NCI-H2227 (cell line): ENCODE measurements at regions not wholly inside any gene's neighbourhood (a gene's known extent, or its start where the extent isn't known, plus 50 kb on each side); places are given as distances from the start of the nearest gene placed in this dataset.

Experiments
- DNase-seq: peaks from one replicate; lab custom pipeline; 2025; ENCODE audit not compliant: unreplicated experiment; lab: John Stamatoyannopoulos, UW

DNA sequence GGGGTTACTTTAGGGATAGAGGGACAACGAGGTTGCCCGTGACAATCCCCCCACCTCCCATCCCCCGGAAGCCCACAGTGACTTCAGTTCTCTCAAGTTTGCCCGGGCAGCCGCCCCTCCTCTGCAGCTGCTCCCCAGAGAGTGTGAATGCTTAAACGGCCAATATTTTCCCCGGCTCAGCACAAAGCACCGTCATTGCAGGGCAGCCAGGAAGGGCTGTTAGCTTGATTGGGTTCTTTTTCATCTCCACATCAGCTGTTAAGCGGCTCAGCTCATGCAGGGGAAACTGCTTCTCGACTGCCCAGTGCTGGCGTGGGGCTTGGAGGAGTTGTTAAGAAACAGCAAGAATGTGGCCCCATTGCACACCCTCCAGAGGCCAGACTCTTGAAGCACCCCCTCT is 120.5 kb upstream of the NCOR2 start:
- DNase-seq = peak; percentile 77

DNA sequence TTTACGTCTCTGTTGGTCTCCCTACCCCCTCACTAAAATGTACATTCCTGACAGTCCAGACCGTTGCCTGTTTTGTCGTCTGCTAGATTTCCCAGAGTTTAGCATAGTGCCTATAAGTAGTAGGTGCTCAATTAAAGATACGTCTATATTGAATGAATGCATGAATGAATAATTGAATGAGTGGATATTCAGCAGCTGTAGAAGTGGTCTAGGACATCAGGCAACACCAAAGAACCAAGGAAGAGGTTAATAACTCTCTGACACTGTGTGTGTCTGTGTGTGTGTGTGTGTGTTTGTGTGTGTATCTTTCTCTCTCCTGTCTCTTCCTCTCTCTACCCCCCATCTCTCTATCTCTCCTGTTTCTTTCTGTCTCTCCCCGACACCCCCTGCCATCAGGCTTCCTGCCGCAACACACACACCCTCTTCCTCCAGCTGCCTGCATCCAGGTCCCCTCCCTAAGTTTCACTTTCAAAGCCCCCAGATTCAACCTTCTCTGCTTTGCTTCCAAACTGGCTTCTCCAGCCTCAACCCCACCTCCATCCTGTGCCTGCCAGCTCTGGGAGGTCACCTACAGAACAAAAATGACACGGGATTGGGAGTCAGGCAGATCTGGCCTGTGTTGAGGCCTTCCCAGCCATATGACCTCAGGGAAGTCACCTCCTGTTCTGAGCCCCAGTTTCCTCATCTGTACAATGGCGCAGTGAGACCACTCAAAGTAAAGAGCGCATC is 119.9 kb upstream of the NCOR2 start:
- no peak for DNase-seq

- DNase-seq = no peak
Measured at GRCh38 chr12:124686370-124687173, 119.2 kb upstream of the NCOR2 start.

DNA sequence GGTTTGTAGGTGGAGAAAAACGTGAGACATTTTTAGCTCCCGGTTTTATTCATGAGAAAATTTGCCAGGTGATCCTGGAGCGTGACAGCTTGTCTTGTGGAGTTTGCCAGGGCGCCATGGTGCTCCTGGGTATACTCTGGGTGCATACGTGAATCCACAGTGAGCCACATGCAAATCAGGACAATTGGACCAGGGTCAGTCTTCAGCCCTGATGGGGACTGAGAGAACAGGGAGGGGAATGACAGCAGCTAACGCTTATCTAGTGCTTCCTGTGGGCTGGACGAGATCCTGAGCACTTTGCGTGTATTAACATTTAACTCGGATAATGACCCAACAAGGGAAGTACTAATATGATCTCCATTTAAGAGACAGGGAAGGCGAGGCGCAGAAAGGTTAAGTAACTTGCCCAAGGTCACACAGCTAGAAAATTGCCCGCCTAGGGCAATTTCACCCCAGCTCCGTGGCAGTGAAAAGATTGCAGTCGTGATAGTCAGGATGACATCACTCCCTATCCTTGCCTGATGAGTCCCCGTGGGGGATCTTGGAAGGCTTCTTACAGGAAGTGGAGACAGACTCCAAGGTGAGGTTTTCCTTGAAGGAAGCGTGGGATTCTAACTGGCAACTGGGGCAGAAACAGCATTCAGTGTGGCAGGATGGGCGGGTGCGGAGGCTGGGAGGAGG is 118.4 kb upstream of the NCOR2 start:
- DNase-seq = peak; percentile 23

GRCh38 chr12:124684971-124685688 is 117.7 kb upstream of the NCOR2 start:
- DNase-seq = no peak

GRCh38 chr12:124684496-124684895 is 117.1 kb upstream of the NCOR2 start:
- DNase-seq = no peak

DNA sequence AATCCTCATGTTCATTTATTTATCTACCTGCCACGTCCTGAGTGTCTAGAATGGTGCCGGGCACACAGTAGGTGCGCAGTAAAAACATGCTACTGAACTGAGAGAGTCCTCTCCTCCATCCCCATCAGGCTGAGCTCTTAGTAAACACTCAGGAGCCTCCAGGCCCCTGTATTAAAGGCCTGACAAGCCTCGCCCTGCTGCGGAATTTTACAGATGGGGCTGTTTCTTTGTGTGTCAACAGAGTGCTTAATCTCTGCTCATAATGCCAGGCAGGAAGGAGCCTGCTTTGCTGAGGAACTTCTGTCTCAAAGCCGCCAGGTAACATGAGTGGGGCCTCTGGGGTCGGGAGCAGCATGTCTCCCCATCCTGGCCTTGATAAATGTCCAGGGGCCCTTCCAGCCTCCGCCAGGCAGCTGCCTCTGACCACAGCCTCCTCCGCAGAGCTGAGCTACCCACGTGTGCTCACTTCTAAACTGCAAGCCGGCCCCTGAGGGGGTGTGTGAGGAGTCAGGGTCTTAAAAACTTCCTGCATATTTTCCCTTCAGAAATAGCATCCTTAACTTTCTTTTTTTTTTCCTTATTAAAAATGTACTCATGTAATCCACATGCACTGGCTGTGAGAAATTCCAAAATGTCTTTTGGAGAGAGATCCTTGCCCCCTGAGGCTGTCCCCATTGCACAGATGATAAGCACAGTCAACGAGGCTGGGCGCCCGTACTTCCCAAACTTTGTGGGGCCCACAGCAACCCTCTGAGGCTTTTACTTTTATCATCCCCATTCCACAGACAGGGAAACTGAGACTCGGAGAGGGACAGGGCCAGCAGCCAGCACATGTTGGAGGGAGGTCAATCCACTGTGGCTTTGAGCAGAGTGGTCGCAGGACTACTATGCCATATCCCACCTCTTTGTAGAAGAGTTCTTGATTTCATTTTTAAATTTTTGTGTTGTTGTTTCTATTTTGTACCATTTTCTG is 116.0 kb upstream of the NCOR2 start:
- no peak for DNase-seq

- no peak for DNase-seq
Measured at GRCh38 chr12:124682425-124683151, 115.2 kb upstream of the NCOR2 start.

DNA sequence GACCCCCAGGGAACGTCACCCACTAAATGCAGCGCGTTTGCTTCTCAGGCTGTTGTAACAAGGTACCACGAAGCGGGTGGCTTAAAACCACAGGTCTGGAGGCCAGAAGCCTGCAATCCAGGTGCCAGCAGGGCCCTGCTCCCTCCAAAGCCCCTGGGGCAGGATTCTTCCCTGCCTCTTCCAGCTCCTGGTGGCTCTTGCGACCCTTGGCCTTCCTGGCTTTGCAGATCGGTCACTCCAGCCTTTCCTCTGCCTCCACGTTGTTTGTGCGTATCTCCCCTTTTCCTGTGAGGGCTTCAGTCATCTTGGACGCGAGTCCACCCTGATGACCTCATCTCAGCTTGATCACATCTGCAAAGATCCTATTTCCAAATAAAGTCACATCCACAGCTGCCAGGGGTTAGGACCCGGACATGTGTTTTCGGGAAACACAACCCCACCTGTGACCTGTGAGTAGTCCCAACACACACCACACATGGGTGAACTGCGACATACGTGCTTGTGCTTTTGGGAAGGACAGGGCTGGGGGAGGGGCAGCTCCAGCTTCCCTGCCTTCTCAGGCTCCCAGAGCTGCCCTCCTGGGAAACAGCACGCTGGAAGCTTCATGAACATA is 114.5 kb upstream of the NCOR2 start:
- DNase-seq = no peak

DNA sequence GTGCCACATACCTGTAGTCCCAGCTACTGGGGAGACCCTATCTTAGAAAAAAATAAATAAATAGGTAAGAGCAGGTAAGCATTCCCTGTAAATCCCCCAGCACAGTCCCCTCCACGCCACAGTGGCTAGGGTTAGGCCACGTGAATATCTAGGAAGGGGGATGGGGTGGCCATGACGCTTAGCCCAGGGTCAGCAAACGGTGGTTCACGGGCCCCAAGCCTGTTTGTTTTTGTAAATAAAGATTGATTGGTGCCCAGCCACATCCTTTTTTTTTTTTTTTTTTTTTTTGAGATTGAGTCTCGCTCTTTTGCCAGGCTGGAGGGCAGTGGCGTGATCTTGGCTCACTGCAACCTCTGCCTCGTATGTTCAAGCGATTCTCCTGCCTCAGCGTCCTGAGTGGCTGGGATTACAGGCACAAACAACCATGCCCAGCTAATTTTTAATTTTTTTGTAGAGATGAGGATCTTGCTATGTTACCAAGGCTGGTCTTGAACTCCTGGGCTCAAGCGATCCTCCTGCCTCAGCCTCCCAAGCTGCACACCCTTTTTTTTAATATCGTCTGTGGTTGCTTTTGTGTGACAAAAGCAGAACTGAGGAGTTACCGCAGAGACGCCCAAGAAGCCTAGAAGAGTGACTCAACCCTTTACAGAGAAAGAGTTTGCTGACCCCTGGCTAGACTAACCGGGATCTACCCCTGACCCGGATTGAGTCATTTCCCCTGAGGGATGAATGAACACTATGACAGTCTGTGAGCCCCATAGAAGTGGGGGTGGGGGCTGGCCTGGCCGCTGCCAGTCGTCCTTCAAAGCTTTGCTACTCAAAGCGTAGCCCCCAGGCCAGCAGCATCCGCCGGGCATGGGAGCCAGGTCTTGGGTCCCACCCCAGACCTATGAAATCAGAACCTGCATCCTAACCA is 113.7 kb upstream of the NCOR2 start:
- no peak for DNase-seq

- no peak for DNase-seq
Measured at GRCh38 chr12:124679533-124680371, 112.3 kb upstream of the NCOR2 start.

DNA sequence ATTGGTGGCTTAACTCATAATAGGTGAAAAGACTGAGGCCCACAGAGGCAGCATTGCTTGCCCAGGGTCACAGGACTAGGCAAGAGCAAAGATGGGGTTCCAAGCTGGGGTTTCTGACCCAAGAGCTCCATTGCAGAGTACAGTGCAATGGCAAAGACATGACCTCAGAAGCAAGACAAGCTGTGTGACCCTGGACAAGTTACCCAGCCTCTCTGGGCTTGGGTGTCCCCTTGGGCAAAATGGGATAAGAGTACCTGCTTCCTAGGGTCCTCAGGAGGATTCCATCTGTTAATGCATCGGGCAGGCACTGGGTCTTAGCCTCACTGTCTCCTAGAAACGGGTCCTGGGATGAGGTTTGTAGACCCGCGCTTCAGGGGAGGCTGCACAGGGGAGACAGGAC is 111.6 kb upstream of the NCOR2 start:
- no peak for DNase-seq

DNA sequence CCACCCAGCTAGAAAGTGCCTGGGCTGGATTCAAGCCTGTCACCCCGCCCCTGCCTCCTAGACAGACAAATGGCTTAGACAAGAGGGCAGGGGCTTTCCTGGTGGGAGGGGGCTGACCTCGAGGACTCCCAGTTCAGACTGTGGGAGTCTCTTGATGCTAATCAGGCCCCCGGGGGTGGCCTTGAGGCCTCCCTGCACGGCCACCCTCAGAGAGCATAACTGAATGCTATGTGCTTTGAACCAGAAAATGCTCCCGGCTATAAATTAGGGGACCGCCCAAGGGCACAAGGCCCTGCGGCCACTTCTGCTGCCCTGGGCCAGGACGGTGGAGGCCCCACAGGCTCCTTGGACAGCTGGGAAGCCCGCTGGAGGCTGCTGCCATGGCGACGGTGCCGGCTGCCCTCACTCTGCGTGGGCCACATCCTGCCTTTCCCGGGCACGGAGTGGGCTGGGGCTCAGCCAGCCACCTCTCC is 111.0 kb upstream of the NCOR2 start:
- DNase-seq = no peak

DNA sequence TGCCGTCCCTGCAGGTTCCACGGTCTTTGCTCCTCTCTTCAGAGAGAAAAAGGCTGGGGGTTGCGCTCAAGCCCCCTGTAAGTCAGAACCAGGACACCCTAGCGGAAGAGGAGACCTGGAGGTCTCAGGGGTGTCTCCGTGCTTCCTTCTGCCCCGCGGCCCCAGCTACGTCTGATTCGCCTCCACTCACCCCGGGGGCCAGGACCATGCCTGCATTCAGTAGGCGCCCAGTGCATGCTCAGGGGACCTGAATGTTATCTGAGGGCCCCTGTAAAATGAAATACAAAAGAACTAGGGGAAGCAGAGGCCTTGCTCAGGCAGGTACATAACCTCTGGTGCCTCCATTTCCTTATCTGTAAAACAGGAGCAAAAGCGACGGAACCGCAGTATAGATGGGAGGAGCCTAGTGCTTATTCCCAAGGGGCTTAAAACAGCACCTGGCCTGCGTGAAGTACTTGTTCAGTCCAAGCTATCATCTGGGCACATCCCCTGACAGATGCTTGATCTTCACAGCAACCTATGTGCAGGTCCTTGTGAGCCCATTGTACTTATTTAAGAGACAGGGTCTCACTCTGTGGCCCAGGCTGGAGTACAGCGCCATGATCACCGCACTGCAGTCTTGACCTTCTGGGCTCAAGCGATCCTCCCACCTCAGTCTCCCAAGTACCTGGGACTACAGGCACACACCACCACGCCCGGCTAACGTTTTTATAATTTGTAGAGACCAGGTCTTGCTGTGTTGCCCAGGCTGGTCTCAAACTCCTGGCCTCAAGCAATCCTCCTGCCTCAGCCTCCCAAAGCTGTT is 110.3 kb upstream of the NCOR2 start:
- DNase-seq = no peak

GRCh38 chr12:124676714-124677462 is 109.5 kb upstream of the NCOR2 start:
- no peak for DNase-seq
